DOHH2 (cell line): ENCODE measurements at regions not wholly inside any gene's neighbourhood (a gene's known extent, or its start where the extent isn't known, plus 50 kb on each side); places are given as distances from the start of the nearest gene placed in this dataset.

Experiments used
- CTCF ChIP-seq: fragments of 200-600 bp; sonication (generic); IDR thresholded peaks from one replicate; pipeline ENCODE4 v1.5.1; 2014; ENCODE audit warnings: antibody characterized with exemption, mild to moderate bottlenecking, low read depth, low read length; ENCODE audit not compliant: poor library complexity, severe bottlenecking
- EZH2phosphoT487 ChIP-seq: fragments of 200-600 bp; sonication (generic); IDR thresholded peaks from 2 replicates; pipeline ENCODE4 v1.6.1; 2017; ENCODE audit warnings: borderline replicate concordance, mild to moderate bottlenecking, antibody characterized with exemption, low read length, moderate library complexity, mixed read lengths

DNA sequence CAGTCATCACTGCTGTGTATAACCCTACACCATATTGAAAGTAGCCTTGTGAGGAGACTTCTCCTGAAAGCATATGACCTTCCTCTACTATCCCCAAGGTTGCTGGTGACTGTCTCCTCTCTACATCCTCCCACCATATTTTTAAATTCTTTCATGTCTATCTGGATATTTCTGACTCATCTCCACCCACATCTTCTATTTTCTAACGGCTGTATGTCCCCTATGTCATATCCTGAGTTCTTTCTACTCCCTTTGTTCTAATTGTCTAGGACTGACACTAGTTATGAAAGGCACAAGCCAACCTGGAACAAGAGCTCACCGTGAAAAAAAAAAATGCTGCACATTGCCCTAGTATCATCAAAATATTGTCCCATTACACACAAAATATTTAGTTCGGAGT is 218.3 kb upstream of the ZNF462 start:
- TF ChIP-seq CTCF (no peak), EZH2phosphoT487 (no peak)
